ENCODE measurements at regions not wholly inside any gene's neighbourhood (a gene's known extent, or its start where the extent isn't known, plus 50 kb on each side); places are given as distances from the start of the nearest gene placed in this dataset.

DNA sequence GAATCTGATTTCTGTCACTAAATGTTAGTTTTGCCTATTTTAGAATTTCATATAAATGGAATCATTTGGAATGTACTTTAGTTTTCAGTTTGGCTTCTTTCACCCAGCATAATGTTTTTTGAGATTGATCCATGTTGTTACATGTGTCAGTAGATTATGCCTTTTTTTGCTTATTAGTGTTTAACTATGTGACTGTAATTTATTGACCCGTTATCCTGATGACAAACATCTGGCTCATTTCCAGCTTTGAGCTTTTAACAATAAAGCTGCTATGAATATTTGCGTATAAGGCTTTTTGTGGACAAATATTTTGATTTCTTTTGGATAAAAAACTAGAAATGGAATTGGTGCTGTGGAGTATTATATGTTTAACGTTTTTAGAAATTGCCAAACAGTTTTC lies 254.5 kb upstream of the CFAP20DC start:
- Histone ChIP-seq H3K4me1 (no peaks in the 10 kb centered on the region), H3K27ac (no peak overlapping the region), H3K36me3 (no peaks in the 10 kb centered on the region), H3K9me3 (no peaks in the 10 kb centered on the region), H3K27me3 (no peaks in the 10 kb centered on the region), H3K4me3 (no peak overlapping the region)
- 48% methylated on average over 3 of the region's 3 CpGs for WGBS
- DNase-seq (ENCODE audit: low spot score in 2 of 2), result no peak
- TF ChIP-seq POLR2AphosphoS5 (IDR thresholded peaks at IDR 0.05) (no peak), CTCF (IDR thresholded peaks at IDR 0.05) (no peak), POLR2A (IDR thresholded peaks at IDR 0.05) (no peak), EP300 (IDR thresholded peaks at IDR 0.05) (no peak)

DNA sequence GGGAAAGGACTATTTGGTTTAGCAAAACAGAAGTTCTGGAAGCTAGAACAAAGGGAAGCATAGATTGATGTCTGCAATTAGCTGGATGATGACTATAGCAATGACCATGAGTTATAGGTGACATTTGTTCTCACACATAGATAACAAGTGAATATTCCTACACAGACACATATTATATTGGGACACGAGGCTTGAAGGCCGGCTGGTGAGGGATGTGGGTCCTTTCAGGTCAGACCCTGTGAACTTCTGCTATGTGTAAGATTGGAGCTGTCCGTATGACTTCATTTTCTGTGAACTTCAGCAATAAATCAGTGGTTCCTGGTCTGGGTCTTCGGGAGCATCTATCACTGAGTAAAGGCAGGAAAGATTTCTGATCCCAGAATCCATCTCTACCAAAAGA lies 253.6 kb upstream of the CFAP20DC start:
- Histone ChIP-seq H3K27me3 (no peaks in the 10 kb centered on the region), H3K9me3 (no peaks in the 10 kb centered on the region), H3K36me3 (no peaks in the 10 kb centered on the region), H3K4me3 (no peak overlapping the region), H3K4me1 (no peaks in the 10 kb centered on the region), H3K27ac (no peak overlapping the region)
- WGBS, result 65% methylated on average over 4 of the region's 4 CpGs
- TF ChIP-seq EP300 (IDR thresholded peaks at IDR 0.05) (no peak), POLR2AphosphoS5 (IDR thresholded peaks at IDR 0.05) (no peak), POLR2A (IDR thresholded peaks at IDR 0.05) (no peak), CTCF (IDR thresholded peaks at IDR 0.05) (no peak)
- DNase-seq (ENCODE audit: low spot score in 2 of 2), result no peak

DNA sequence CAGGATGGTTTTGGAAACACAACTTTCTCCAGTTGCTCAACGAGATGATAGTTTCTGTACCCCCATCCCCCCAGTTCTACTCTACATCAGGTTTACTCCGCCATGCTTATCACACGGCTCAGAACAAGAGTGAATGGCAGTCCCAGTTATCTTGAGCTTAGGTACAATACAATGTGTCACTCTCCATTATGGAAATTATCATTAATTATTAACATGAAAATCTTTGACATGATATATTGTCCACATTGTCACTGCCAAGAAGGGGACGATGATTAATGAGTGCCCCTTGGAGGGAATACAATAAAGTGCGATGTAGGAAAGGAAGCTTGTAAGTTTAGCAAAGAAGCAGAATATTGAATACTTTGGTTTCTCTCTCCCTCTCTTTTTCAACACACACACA lies 252.6 kb upstream of the CFAP20DC start:
- H3K4me1 ChIP-seq, result no peaks in the 10 kb centered on the region
- no peak for DNase-seq (ENCODE audit: low spot score in 2 of 2)

GRCh38 chr3:59300733-59301132 lies 250.9 kb upstream of the CFAP20DC start:
- no peak overlapping the region for H3K27ac ChIP-seq
- WGBS, result 28% methylated on average over 1 of the region's 1 CpG
- no peaks in the 10 kb centered on the region for H3K9me3 ChIP-seq
- DNase-seq (ENCODE audit: low spot score in 2 of 2), result no peak
- no peaks in the 10 kb centered on the region for H3K36me3 ChIP-seq
- TF ChIP-seq POLR2AphosphoS5 (IDR thresholded peaks at IDR 0.05), result no peak
- no peak for TF ChIP-seq CTCF (IDR thresholded peaks at IDR 0.05)
- TF ChIP-seq EP300 (IDR thresholded peaks at IDR 0.05), result no peak
- no peak for TF ChIP-seq POLR2A (IDR thresholded peaks at IDR 0.05)
- no peaks in the 10 kb centered on the region for H3K4me1 ChIP-seq
- H3K4me3 ChIP-seq, result no peak overlapping the region
- no peaks in the 10 kb centered on the region for H3K27me3 ChIP-seq

More for the DNA sequence above, 252.6 kb upstream of the CFAP20DC start:
- H3K27ac ChIP-seq, result no peak overlapping the region
- TF ChIP-seq EP300 (IDR thresholded peaks at IDR 0.05), result no peak
- TF ChIP-seq CTCF (IDR thresholded peaks at IDR 0.05), result no peak
- no peak for TF ChIP-seq POLR2AphosphoS5 (IDR thresholded peaks at IDR 0.05)
- no peak for TF ChIP-seq POLR2A (IDR thresholded peaks at IDR 0.05)
- 83% methylated on average over 5 of the region's 5 CpGs for WGBS
- no peaks in the 10 kb centered on the region for H3K9me3 ChIP-seq
- H3K4me3 ChIP-seq, result no peak overlapping the region
- no peaks in the 10 kb centered on the region for H3K27me3 ChIP-seq
- no peaks in the 10 kb centered on the region for H3K36me3 ChIP-seq

- Histone ChIP-seq H3K27ac (no peak overlapping the region), H3K4me1 (no peaks in the 10 kb centered on the region), H3K4me3 (no peak overlapping the region), H3K36me3 (no peaks in the 10 kb centered on the region), H3K27me3 (no peaks in the 10 kb centered on the region), H3K9me3 (no peaks in the 10 kb centered on the region)
- no peak for TF ChIP-seq CTCF (IDR thresholded peaks at IDR 0.05)
- no peak for TF ChIP-seq POLR2A (IDR thresholded peaks at IDR 0.05)
- TF ChIP-seq EP300 (IDR thresholded peaks at IDR 0.05), result no peak
- no peak for TF ChIP-seq POLR2AphosphoS5 (IDR thresholded peaks at IDR 0.05)
- WGBS, result 79% methylated on average over 2 of the region's 2 CpGs
- no peak for DNase-seq (ENCODE audit: low spot score in 2 of 2)
These were observed 249.7 kb upstream of the CFAP20DC start for GRCh38 chr3:59299561-59299960.
